Effector memory CD8-positive, alpha-beta T cell (primary cell): ENCODE measurements at regions not wholly inside any gene's neighbourhood (a gene's known extent, or its start where the extent isn't known, plus 50 kb on each side); places are given as distances from the start of the nearest gene placed in this dataset.

Experiments used
- ATAC-seq: fragments of 150-1000 bp; cut with Tn5 transposase; replicated peaks from 2 replicates; pipeline ENCODE4 v1.10.0; 2021; ENCODE audit warnings: mild to moderate bottlenecking, moderate library complexity
- DNase-seq, 3 experiments: peaks; one replicate each; pipeline ENCODE4 v3.0.0; 2021
- H3K27ac Mint-ChIP-seq, 2 donors: one replicate each; pipeline ENCODE4 v1.8.0; 2022; ENCODE audit warnings: mild to moderate bottlenecking in 2 of 2, mixed read lengths in 2 of 2, moderate library complexity in 2 of 2
- H3K27me3 Mint-ChIP-seq, 2 donors: one replicate each; pipeline ENCODE4 v1.8.0; 2022; ENCODE audit warnings: mixed read lengths in 2 of 2
- H3K36me3 Mint-ChIP-seq: one replicate; pipeline ENCODE4 v1.8.0; 2022; ENCODE audit warnings: mild to moderate bottlenecking, moderate library complexity, mixed read lengths; ENCODE audit not compliant: insufficient read depth
- H3K4me1 Mint-ChIP-seq, 2 donors: one replicate each; pipeline ENCODE4 v1.8.0; 2022; ENCODE audit warnings: low read depth in 2 of 2, mixed read lengths in 2 of 2
- H3K4me3 Mint-ChIP-seq, 2 donors: one replicate each; pipeline ENCODE4 v1.8.0; 2022; ENCODE audit warnings: mild to moderate bottlenecking in 2 of 2, mixed read lengths in 2 of 2, moderate library complexity in 2 of 2
- H3K9me3 Mint-ChIP-seq, 2 donors: one replicate each; pipeline ENCODE4 v1.8.0; 2022; ENCODE audit warnings: mixed read lengths in 2 of 2

- Mint-ChIP-seq H3K9me3 (peaks cover 3 to 7% of the 10 kb centered on the region in 2 donors), H3K27me3 (no peaks in the 10 kb centered on the region), H3K36me3 (no peaks in the 10 kb centered on the region), H3K27ac (no peak overlapping the region), H3K4me3 (no peak overlapping the region), H3K4me1 (no peaks in the 10 kb centered on the region)
- no peak for DNase-seq
- no peak for ATAC-seq
These were observed 317.8 kb upstream of the ZNF521 start for GRCh38 chr18:25669741-25670140.

- Mint-ChIP-seq H3K4me1 (no peaks in the 10 kb centered on the region), H3K36me3 (no peaks in the 10 kb centered on the region), H3K27ac (no peak overlapping the region), H3K27me3 (no peaks in the 10 kb centered on the region), H3K4me3 (no peak overlapping the region), H3K9me3 (peaks cover 0 to 4% of the 10 kb centered on the region in 2 donors)
- ATAC-seq (no peak), DNase-seq (no peak)
These were observed 310.3 kb upstream of the ZNF521 start for GRCh38 chr18:25662272-25662671.

DNA sequence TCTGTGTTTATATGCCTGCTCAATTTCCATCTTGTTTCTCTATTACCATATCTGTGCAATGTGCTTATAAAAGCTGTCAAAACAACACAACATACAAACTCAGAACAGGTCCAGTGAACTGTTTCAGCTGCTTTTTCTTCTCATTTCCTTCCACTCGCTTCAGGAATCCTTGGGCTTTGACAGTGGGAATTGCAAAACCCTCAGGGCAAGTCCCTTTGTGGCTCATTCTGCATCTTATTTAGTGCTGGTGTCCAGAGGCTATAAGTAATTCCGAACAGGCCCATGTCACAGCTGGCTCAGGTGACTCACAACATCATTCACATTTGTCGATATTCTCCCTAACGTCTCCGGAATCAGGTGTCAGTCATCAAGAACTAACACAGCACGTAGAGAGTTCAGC lies 309.9 kb upstream of the ZNF521 start:
- ATAC-seq (no peak), DNase-seq (no peak)
- no peaks in the 10 kb centered on the region for H3K27me3 Mint-ChIP-seq
- H3K27ac Mint-ChIP-seq = no peak overlapping the region
- peaks cover 0 to 3% of the 10 kb centered on the region in 2 donors for H3K9me3 Mint-ChIP-seq
- no peaks in the 10 kb centered on the region for H3K4me1 Mint-ChIP-seq
- H3K36me3 Mint-ChIP-seq = no peaks in the 10 kb centered on the region
- H3K4me3 Mint-ChIP-seq = no peak overlapping the region

DNA sequence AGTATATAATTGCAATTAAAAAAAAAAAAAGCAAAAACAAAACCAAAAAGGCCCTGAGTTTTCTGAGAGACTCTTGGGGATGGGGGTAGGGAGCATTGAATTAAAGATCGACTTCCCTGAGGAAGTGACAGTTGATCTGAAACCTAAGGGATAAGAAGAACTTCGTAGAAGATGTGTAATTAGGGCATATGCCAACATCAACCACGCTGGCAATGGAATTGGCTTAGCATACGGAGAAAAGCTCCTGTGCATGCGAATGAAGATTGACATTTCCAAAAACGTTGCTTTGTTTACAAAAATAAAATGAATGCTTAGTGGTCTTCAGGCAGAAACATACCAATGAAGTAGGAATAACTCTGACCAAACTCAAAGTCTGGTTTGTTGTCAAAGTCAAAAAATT lies 307.6 kb upstream of the ZNF521 start:
- no peak for DNase-seq
- Mint-ChIP-seq H3K27me3 (no peaks in the 10 kb centered on the region), H3K27ac (no peak overlapping the region), H3K4me3 (no peak overlapping the region), H3K4me1 (no peaks in the 10 kb centered on the region), H3K36me3 (no peaks in the 10 kb centered on the region), H3K9me3 (peaks cover 3 to 7% of the 10 kb centered on the region in 2 donors)
- no peak for ATAC-seq

DNA sequence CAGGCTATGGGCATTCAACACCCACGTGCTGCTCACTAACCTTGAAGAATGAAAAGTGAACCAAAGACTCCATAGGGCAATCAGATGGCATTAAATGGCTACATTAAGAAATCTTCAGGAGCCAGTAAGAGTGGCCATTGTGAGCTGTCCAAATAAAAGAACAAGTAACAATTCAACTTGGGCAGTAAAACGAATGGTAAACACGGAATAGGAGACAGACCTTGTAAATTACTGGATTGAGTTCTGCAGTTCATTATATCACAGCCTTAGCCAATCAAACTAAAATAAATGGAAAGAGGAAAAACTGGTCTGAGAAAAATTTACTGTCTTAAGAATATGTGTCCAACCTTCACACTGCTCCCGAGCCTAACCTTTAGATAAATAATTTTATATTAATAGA lies 306.5 kb upstream of the ZNF521 start:
- no peaks in the 10 kb centered on the region for H3K27me3 Mint-ChIP-seq
- H3K36me3 Mint-ChIP-seq = no peaks in the 10 kb centered on the region
- no peak overlapping the region for H3K27ac Mint-ChIP-seq
- DNase-seq (no peak), ATAC-seq (no peak)
- H3K4me3 Mint-ChIP-seq = no peak overlapping the region
- no peaks in the 10 kb centered on the region for H3K4me1 Mint-ChIP-seq
- H3K9me3 Mint-ChIP-seq = peaks cover 3 to 7% of the 10 kb centered on the region in 2 donors

- Mint-ChIP-seq H3K9me3 (peaks cover 0 to 7% of the 10 kb centered on the region in 2 donors), H3K27me3 (no peaks in the 10 kb centered on the region), H3K4me3 (no peak overlapping the region), H3K27ac (no peak overlapping the region), H3K36me3 (no peaks in the 10 kb centered on the region), H3K4me1 (no peaks in the 10 kb centered on the region)
- DNase-seq (no peak), ATAC-seq (no peak)
These were observed 299.6 kb upstream of the ZNF521 start for GRCh38 chr18:25651553-25651952.

- no peak overlapping the region for H3K4me3 Mint-ChIP-seq
- H3K27ac Mint-ChIP-seq = no peak overlapping the region
- ATAC-seq (no peak), DNase-seq (no peak)
- H3K9me3 Mint-ChIP-seq = peaks cover 0 to 3% of the 10 kb centered on the region in 2 donors
- no peaks in the 10 kb centered on the region for H3K36me3 Mint-ChIP-seq
- H3K4me1 Mint-ChIP-seq = no peaks in the 10 kb centered on the region
- H3K27me3 Mint-ChIP-seq = no peaks in the 10 kb centered on the region
These were observed 298.4 kb upstream of the ZNF521 start for GRCh38 chr18:25650201-25650941.

DNA sequence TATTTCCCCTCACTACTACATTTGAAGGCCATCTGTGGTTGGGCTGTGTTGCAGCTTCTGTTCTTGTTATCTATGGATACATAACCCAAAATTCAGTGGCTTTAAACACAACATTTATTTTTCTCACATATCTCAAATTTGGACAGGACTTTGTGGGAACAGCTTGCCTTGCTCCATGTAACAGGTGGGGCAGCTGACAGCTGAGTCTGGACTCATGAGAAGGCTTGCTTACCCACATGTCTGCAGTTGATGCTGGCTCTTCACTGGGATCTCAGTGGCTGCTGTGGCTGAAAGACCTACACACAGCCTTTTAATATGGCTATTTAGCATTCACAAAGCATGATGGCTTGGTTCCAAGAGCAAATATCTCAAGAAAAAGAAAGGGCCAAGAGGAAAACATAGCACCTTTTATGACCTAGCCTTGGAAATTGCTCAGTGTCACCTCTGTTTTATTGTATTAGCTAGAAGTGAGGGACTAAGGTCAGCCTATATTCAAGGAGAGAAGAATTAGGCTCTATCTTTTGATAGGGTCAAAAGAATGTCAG lies 296.8 kb upstream of the ZNF521 start:
- Mint-ChIP-seq H3K4me1 (no peaks in the 10 kb centered on the region), H3K27me3 (no peaks in the 10 kb centered on the region), H3K36me3 (no peaks in the 10 kb centered on the region), H3K4me3 (no peak overlapping the region), H3K9me3 (no peaks in the 10 kb centered on the region), H3K27ac (no peak overlapping the region)
- ATAC-seq (no peak), DNase-seq (no peak)

GRCh38 chr18:25647404-25647803 lies 295.4 kb upstream of the ZNF521 start:
- ATAC-seq (peak; percentile 29), DNase-seq (no peak)
- no peaks in the 10 kb centered on the region for H3K36me3 Mint-ChIP-seq
- no peak overlapping the region for H3K27ac Mint-ChIP-seq
- no peaks in the 10 kb centered on the region for H3K27me3 Mint-ChIP-seq
- H3K4me1 Mint-ChIP-seq = no peaks in the 10 kb centered on the region
- H3K9me3 Mint-ChIP-seq = no peaks in the 10 kb centered on the region
- no peak overlapping the region for H3K4me3 Mint-ChIP-seq

DNA sequence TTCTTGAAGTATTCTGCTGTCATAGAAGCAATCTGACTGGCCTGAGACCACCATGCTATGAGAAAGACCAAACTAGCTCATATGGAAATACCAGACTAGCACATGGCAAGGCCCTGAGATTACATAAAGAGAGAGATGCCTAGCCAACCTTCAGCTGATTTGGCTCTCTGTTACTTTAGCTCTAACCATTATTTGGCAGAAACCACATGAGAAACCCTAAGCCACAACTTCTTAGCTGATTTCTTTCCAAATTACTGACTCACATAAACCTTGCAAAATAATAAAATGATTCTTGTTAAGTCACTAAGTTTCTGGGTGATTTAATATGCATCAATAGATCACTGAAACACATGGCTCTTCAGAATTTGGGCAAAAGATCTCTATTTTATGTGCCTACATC lies 295.0 kb upstream of the ZNF521 start:
- DNase-seq (no peak), ATAC-seq (peak; percentile 26)
- no peak overlapping the region for H3K27ac Mint-ChIP-seq
- H3K27me3 Mint-ChIP-seq = no peaks in the 10 kb centered on the region
- no peaks in the 10 kb centered on the region for H3K36me3 Mint-ChIP-seq
- H3K4me1 Mint-ChIP-seq = no peaks in the 10 kb centered on the region
- H3K9me3 Mint-ChIP-seq = no peaks in the 10 kb centered on the region
- no peak overlapping the region for H3K4me3 Mint-ChIP-seq

GRCh38 chr18:25639596-25639995 lies 287.6 kb upstream of the ZNF521 start:
- Mint-ChIP-seq H3K36me3 (no peaks in the 10 kb centered on the region), H3K4me3 (no peak overlapping the region), H3K4me1 (no peaks in the 10 kb centered on the region), H3K9me3 (peaks cover 5 to 11% of the 10 kb centered on the region in 2 donors), H3K27me3 (no peaks in the 10 kb centered on the region), H3K27ac (no peak overlapping the region)
- ATAC-seq (no peak), DNase-seq (no peak)

- no peak overlapping the region for H3K4me3 Mint-ChIP-seq
These were observed 281.6 kb upstream of the ZNF521 start for GRCh38 chr18:25633563-25633962.

DNA sequence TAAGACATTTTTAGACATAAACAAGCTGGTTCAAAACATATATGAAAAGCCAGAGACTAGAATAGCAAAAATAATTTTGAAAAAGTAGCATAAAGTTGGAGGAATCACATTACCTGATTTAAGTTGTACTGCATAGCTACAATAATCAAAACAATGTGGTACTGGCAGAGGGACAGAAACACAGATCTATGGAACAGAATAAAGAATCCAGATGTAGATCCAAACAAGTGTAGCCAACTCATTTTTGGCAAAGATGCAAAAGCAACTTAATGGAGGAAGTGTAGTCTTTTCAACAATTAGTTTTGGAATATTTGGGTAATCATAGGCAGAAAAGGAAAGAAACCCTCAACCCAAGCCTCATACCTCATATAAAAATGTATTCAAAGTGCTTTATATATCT lies 278.7 kb upstream of the ZNF521 start:
- peaks cover 7 to 8% of the 10 kb centered on the region in 2 donors for H3K9me3 Mint-ChIP-seq
- DNase-seq (no peak), ATAC-seq (no peak)
- H3K4me3 Mint-ChIP-seq = no peak overlapping the region
- H3K27me3 Mint-ChIP-seq = no peaks in the 10 kb centered on the region
- no peaks in the 10 kb centered on the region for H3K36me3 Mint-ChIP-seq
- H3K27ac Mint-ChIP-seq = no peak overlapping the region
- no peaks in the 10 kb centered on the region for H3K4me1 Mint-ChIP-seq

More at GRCh38 chr18:25633563-25633962, 281.6 kb upstream of the ZNF521 start:
- Mint-ChIP-seq H3K27ac (no peak overlapping the region), H3K9me3 (peaks cover 5 to 7% of the 10 kb centered on the region in 2 donors), H3K36me3 (no peaks in the 10 kb centered on the region), H3K27me3 (no peaks in the 10 kb centered on the region), H3K4me1 (no peaks in the 10 kb centered on the region)
- ATAC-seq = no peak
- DNase-seq = no peak

DNA sequence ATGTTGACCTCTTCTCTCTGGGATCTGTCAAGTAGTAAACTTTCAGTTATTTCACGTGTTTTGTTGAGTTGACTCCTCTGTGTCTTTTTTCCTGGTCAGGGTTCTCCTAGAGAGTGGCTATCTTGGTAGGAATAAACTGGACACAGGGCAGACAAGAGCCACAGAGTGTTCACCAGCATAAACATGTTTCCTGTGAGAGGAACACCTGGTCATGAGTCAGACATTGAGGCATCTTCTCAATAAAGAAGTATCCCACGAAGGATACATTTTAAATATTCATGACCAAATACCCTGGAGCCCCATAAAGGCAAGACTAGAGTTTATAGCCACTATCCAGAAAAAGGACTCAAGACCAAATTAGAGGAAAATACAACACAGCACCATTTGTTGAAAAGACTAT lies 269.7 kb upstream of the ZNF521 start:
- Mint-ChIP-seq H3K9me3 (peaks cover 8 to 10% of the 10 kb centered on the region in 2 donors), H3K4me3 (no peak overlapping the region), H3K36me3 (no peaks in the 10 kb centered on the region), H3K4me1 (no peaks in the 10 kb centered on the region), H3K27ac (no peak overlapping the region), H3K27me3 (no peaks in the 10 kb centered on the region)
- ATAC-seq (no peak), DNase-seq (no peak)
